A673 (cell line): ENCODE measurements at regions not wholly inside any gene's neighbourhood (a gene's known extent, or its start where the extent isn't known, plus 50 kb on each side); places are given as distances from the start of the nearest gene placed in this dataset.
A peak's percentile ranks its signal among the peaks of the same experiment; 100 is the strongest.

ENCODE experiments used
- BruUV-seq: library from RNA; stranded (reverse); fragments of 400-500 nt; replicated peaks from 2 replicates; lab custom pipeline; 2021; lab: Mats Ljungman, UMichigan
- CTCF ChIA-PET: fragments of 300-600 bp; sonication (Branson Sonifier 250); formaldehyde crosslinking; loops from one replicate; lab custom pipeline; 2022; ENCODE audit warnings: antibody characterized with exemption; lab: Charles Lee
- POLR2A ChIA-PET: fragments of 300-600 bp; sonication (Branson Sonifier 250); formaldehyde crosslinking; loops from one replicate; lab custom pipeline; 2022; ENCODE audit warnings: antibody characterized with exemption; ENCODE audit not compliant: low non-redundant PET; lab: Charles Lee
- DNase-seq: peaks from one replicate; pipeline ENCODE4 v3.0.0-alpha.2; 2015; ENCODE audit warnings: low spot score
- H3K27ac ChIP-seq: fragments of 200-600 bp; sonication (generic); 2 replicates; pipeline ENCODE4 v1.5.1; 2016; ENCODE audit warnings: mixed run types, low read depth, mild to moderate bottlenecking, mixed read lengths, antibody characterized with exemption, low read length; ENCODE audit not compliant: poor library complexity, severe bottlenecking
- H3K27me3 ChIP-seq: fragments of 200-600 bp; sonication (generic); replicated peaks from 2 replicates; pipeline ENCODE4 v1.6.1; 2017; ENCODE audit warnings: mixed run types, low read depth, mild to moderate bottlenecking, mixed read lengths, antibody characterized with exemption, low read length; ENCODE audit not compliant: insufficient read depth, poor library complexity
- H3K36me3 ChIP-seq: fragments of 200-600 bp; sonication (generic); 2 replicates; pipeline ENCODE4 v1.6.1; 2016; ENCODE audit warnings: mixed run types, mild to moderate bottlenecking, mixed read lengths, antibody characterized with exemption, low read length; ENCODE audit not compliant: insufficient read depth, poor library complexity, severe bottlenecking
- H3K4me1 ChIP-seq: fragments of 200-600 bp; sonication (generic); 2 replicates; pipeline ENCODE4 v1.6.1; 2017; ENCODE audit warnings: mixed run types, mild to moderate bottlenecking, mixed read lengths, antibody characterized with exemption, low read length; ENCODE audit not compliant: insufficient read depth, poor library complexity, severe bottlenecking
- H3K4me3 ChIP-seq: fragments of 200-600 bp; sonication (generic); 2 replicates; pipeline ENCODE4 v1.5.1; 2016; ENCODE audit warnings: low read depth, mixed run types, mild to moderate bottlenecking, mixed read lengths, low read length; ENCODE audit not compliant: poor library complexity, severe bottlenecking
- H3K9me3 ChIP-seq: fragments of 200-600 bp; sonication (generic); 2 replicates; pipeline ENCODE4 v1.6.1; 2016; ENCODE audit warnings: mixed run types, low read depth, mild to moderate bottlenecking, mixed read lengths, antibody characterized with exemption, low read length; ENCODE audit not compliant: poor library complexity, severe bottlenecking
- CTCF ChIP-seq: fragments of 300-800, 200-600 bp; sonication (generic); conservative IDR thresholded peaks from 2 replicates; pipeline ENCODE4 v1.5.1; 2017; ENCODE audit warnings: low read depth, mild to moderate bottlenecking, antibody characterized with exemption, low read length, moderate library complexity, mixed read lengths
- EZH2 ChIP-seq: fragments of 200-600 bp; sonication (generic); IDR thresholded peaks from 2 replicates; pipeline ENCODE4 v1.6.1; 2017; ENCODE audit warnings: borderline replicate concordance, low read depth, mild to moderate bottlenecking, mixed read lengths, antibody characterized with exemption, low read length; ENCODE audit not compliant: poor library complexity, severe bottlenecking
- intact Hi-C: fragments of 100-400 bp; cut with micrococcal nuclease; formaldehyde crosslinking; loops from one replicate; pipeline ENCODE4 v1.10.0; 2022; ENCODE audit not compliant: unreplicated experiment

DNA sequence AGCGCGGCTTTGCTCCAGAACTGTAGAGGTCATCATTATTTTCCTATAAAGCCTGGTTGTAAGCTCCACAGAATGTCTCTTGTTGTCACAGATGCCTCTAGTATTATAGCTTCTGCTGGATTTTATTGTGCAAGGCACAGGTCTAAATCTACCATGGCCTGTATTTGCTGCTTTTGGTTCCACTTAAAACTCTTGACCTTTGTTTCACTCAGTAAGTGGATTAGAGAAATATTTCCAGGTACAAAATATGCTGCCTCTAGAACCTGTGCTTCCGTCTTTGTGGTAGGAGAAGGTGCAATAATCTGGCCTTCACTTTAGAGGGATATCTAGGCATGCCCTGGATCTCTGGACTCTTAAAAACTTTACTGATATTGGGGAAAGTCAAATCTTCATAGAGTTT lies 476.6 kb upstream of the CD180 start:
- POLR2A ChIA-PET, result no interaction called here
- Histone ChIP-seq H3K4me3 (no peak overlapping the region), H3K9me3 (no peaks in the 10 kb centered on the region), H3K27me3 (no peaks in the 10 kb centered on the region), H3K4me1 (no peaks in the 10 kb centered on the region), H3K27ac (no peak overlapping the region), H3K36me3 (no peaks in the 10 kb centered on the region)
- intact Hi-C loops, result no loop called here
- DNase-seq, result no peak
- CTCF ChIA-PET, result no interaction called here
- TF ChIP-seq CTCF (no peak), EZH2 (no peak)
- no TSS peak for BruUV-seq

- POLR2A ChIA-PET, result no interaction called here
- no peak for DNase-seq
- BruUV-seq, result no TSS peak
Observed at GRCh38 chr5:67672636-67673035, 476.0 kb upstream of the CD180 start.

DNA sequence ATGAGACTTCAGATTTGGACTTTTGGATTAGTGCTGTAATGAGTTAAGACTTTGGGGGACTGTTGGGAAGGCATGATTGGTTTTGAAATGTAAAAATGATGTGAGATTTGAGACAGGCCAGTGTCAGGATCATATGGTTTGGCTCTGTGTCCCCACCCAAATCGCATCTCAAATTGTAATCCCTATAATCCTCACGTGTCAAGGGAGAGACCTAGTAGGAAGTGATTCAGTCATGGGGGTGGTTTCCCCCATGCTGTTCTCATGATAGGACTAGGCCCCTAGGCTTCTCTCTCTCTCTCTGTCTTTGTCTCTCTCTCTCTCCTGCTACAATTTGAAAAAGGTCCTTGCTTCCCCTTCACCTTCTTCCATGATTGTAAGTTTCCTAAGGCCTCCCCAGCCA lies 473.3 kb upstream of the CD180 start:
- TF ChIP-seq CTCF (no peak), EZH2 (no peak)
- Histone ChIP-seq H3K36me3 (no peaks in the 10 kb centered on the region), H3K4me3 (no peak overlapping the region), H3K27ac (no peak overlapping the region), H3K9me3 (no peaks in the 10 kb centered on the region), H3K27me3 (no peaks in the 10 kb centered on the region), H3K4me1 (no peaks in the 10 kb centered on the region)
- BruUV-seq, result no TSS peak
- peak; percentile 14 for DNase-seq
- intact Hi-C loops, result no loop called here
- POLR2A ChIA-PET, result no interaction called here
- CTCF ChIA-PET, result no interaction called here

More at GRCh38 chr5:67672636-67673035, 476.0 kb upstream of the CD180 start:
- Histone ChIP-seq H3K4me1 (no peaks in the 10 kb centered on the region), H3K4me3 (no peak overlapping the region), H3K9me3 (no peaks in the 10 kb centered on the region), H3K27ac (no peak overlapping the region), H3K36me3 (no peaks in the 10 kb centered on the region), H3K27me3 (no peaks in the 10 kb centered on the region)
- intact Hi-C loops, result no loop called here
- TF ChIP-seq EZH2, result no peak
- TF ChIP-seq CTCF, result no peak
- CTCF ChIA-PET, result no interaction called here
